ENCODE measurements at regions not wholly inside any gene's neighbourhood (a gene's known extent, or its start where the extent isn't known, plus 50 kb on each side); places are given as distances from the start of the nearest gene placed in this dataset.

DNA sequence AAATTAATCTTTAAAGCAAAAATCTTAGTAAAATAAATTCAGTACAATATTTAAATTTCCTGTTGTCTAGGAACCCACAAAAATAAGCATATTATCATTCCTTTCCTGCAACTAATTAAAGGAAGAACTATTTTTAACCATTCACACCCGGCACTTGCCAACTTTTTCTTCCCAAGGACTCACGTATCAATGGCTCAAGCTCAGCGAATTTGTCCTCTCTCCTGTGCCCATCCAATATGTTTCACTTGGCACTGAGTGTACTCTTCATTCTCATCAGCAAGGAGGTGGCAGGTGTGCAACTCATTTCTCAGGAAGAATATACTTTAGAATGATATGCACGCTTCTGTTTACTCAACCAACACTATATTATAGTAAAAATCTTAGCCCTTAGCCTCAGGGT, 419.4 kb downstream of the C6orf118 start:
- intact Hi-C loops (cut with DNase I) = no loop called here
- TF ChIP-seq, protein P1, sequence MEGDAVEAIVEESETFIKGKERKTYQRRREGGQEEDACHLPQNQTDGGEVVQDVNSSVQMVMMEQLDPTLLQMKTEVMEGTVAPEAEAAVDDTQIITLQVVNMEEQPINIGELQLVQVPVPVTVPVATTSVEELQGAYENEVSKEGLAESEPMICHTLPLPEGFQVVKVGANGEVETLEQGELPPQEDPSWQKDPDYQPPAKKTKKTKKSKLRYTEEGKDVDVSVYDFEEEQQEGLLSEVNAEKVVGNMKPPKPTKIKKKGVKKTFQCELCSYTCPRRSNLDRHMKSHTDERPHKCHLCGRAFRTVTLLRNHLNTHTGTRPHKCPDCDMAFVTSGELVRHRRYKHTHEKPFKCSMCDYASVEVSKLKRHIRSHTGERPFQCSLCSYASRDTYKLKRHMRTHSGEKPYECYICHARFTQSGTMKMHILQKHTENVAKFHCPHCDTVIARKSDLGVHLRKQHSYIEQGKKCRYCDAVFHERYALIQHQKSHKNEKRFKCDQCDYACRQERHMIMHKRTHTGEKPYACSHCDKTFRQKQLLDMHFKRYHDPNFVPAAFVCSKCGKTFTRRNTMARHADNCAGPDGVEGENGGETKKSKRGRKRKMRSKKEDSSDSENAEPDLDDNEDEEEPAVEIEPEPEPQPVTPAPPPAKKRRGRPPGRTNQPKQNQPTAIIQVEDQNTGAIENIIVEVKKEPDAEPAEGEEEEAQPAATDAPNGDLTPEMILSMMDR (IDR thresholded peaks at IDR 0.05) = no peak
- Histone ChIP-seq H3K4me1 (no peaks in the 10 kb centered on the region), H3K27ac (no peak overlapping the region), H3K4me3 (no peak overlapping the region), H3K9me3 (no peaks in the 10 kb centered on the region), H3K36me3 (no peaks in the 10 kb centered on the region), H3K27me3 (no peaks in the 10 kb centered on the region)
- no peak for ATAC-seq
- DNase-seq = no peak

DNA sequence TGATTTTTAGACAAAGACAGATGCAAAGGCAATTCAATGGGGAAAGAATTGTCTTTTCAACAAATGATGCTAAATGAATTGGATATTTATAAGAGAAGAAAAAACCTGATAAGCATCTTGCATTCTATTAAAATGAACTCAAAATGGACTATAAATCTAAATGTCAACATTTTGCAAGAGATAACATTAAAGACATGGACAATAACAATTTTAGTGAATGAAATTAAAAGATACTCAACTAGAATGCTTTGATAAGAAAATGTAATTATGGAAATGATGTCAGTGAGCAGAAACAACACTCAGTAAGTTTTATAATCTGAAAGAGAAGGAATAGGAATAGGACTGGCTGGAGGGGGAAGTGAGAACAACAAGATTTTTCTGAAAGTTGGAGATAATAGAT, 421.7 kb downstream of the C6orf118 start:
- Histone ChIP-seq H3K36me3 (no peaks in the 10 kb centered on the region), H3K4me3 (no peak overlapping the region), H3K9me3 (no peaks in the 10 kb centered on the region), H3K4me1 (no peaks in the 10 kb centered on the region), H3K27me3 (no peaks in the 10 kb centered on the region), H3K27ac (no peak overlapping the region)
- intact Hi-C loops (cut with DNase I) = no loop called here
- TF ChIP-seq, protein P1 (IDR thresholded peaks at IDR 0.05) = no peak
- no peak for DNase-seq
- ATAC-seq = no peak

DNA sequence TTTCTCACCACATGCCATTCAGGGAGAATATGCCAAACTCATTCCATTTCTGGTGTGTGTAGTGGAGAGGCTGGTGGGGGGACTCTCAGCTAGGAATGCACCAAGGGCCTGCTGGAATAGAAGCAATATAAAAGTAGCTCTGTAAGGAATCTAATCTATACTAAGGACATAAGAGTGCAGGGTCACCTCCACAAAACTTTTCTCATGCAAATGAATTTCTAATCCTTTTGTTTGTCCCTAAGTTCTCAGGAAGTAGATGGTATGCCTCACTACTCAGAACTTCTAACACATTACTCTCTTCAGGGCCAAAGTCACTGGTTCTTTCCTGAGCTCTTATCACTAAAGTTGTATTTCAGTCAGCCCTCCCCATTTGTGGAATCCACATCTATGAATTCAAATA, 427.2 kb downstream of the C6orf118 start:
- intact Hi-C loops (cut with DNase I) = no loop called here
- no peaks in the 10 kb centered on the region for H3K9me3 ChIP-seq
- no peaks in the 10 kb centered on the region for H3K27me3 ChIP-seq
- no peak overlapping the region for H3K27ac ChIP-seq
- H3K36me3 ChIP-seq = no peaks in the 10 kb centered on the region
- H3K4me1 ChIP-seq = no peaks in the 10 kb centered on the region
- no peak overlapping the region for H3K4me3 ChIP-seq
- no peak for DNase-seq
- ATAC-seq = no peak
- TF ChIP-seq, protein P1 (IDR thresholded peaks at IDR 0.05) = no peak

DNA sequence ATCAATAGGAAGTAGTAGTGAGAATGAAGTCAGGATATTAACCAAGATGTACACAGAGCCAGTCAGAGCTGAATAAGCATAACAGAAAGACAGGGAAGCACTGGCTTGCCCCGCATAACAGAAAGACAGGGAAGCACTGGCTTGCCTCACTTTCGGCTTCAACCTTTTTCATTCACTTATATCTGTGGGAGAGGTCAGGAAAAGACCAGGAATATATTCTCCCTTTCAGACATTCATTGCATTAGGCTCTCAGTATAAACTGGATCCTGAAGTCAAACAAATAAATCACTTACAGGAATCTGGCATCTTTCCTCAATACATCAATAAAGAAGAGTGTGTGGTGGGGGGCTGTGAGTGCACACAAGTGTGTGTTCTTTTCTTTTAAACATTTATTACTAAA, 437.6 kb downstream of the C6orf118 start:
- DNase-seq (no peak), ATAC-seq (no peak)
- H3K36me3 ChIP-seq = no peaks in the 10 kb centered on the region
- TF ChIP-seq, protein P1 (IDR thresholded peaks at IDR 0.05) = no peak
- no peak overlapping the region for H3K4me3 ChIP-seq
- intact Hi-C loops (cut with DNase I) = no loop called here
- no peaks in the 10 kb centered on the region for H3K27me3 ChIP-seq
- no peak overlapping the region for H3K27ac ChIP-seq
- H3K9me3 ChIP-seq = peaks cover 0 to 13% of the 10 kb centered on the region in 2 donors
- no peaks in the 10 kb centered on the region for H3K4me1 ChIP-seq

DNA sequence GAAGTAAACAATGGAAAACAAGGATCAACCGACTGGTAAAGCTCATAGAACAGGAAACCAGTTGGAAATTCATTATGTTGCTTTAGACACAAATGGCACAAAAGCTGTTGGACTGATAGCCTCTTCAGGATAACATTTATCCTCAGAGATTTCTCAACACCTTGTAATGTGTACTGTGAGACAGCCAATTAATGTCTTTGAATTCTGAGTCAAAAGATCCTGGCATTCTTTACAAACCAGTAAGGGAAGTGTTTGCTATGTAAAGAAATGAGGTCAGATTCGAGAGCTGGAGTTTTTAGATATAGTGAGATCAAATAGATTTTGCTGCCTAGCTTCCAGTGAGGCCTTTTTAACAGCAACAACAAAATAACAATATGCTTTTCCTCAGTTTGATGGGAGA, 439.2 kb downstream of the C6orf118 start:
- DNase-seq = peak in 1 of 4 donors; percentile 31
- Histone ChIP-seq H3K9me3 (peaks cover 0 to 13% of the 10 kb centered on the region in 2 donors), H3K4me1 (no peaks in the 10 kb centered on the region), H3K27ac (no peak overlapping the region), H3K27me3 (no peaks in the 10 kb centered on the region), H3K36me3 (no peaks in the 10 kb centered on the region), H3K4me3 (no peak overlapping the region)
- ATAC-seq = peak; percentile 89
- intact Hi-C loops (cut with DNase I) = no loop called here
- TF ChIP-seq, protein P1 (IDR thresholded peaks at IDR 0.05) = no peak
